Keratinocyte (primary cell): ENCODE measurements at regions not wholly inside any gene's neighbourhood (a gene's known extent, or its start where the extent isn't known, plus 50 kb on each side); places are given as distances from the start of the nearest gene placed in this dataset.

Experiments used
- DNase-seq: peaks from one replicate; pipeline ENCODE4 v3.0.0-alpha.2; 2011; ENCODE audit warnings: low read depth, missing footprints, low spot score
- FAIRE-seq: peaks from 2 replicates; lab custom pipeline; 2011; peaks lifted over from hg19 to GRCh38; lab: Jason Lieb, UNC
- H2AFZ ChIP-seq: 2 replicates; pipeline ENCODE4 v1.6.0; 2012; ENCODE audit warnings: low read length, control low read depth, inconsistent platforms; ENCODE audit not compliant: control insufficient read depth
- H3K27ac ChIP-seq: 2 replicates; pipeline ENCODE4 v1.5.1; 2011; ENCODE audit warnings: low read length; ENCODE audit not compliant: control insufficient read depth, insufficient read depth
- H3K27me3 ChIP-seq: 3 replicates; pipeline ENCODE4 v1.6.0; 2011; ENCODE audit warnings: low read length; ENCODE audit not compliant: control insufficient read depth, insufficient read depth; ENCODE audit errors: extremely low read depth
- H3K36me3 ChIP-seq, 2 experiments: 2 replicates in 1 of 2; 3 replicates in 1 of 2; pipeline ENCODE4 v1.5.1; 2011; ENCODE audit warnings: low read length in 2 of 2, mild to moderate bottlenecking in 1 of 2; ENCODE audit not compliant: control insufficient read depth in 2 of 2, insufficient read depth in 2 of 2; ENCODE audit errors: extremely low read depth in 1 of 2
- H3K4me1 ChIP-seq: 3 replicates; pipeline ENCODE4 v1.5.1; 2011; ENCODE audit warnings: low read length; ENCODE audit not compliant: control insufficient read depth, insufficient read depth; ENCODE audit errors: extremely low read depth
- H3K4me2 ChIP-seq: 3 replicates; pipeline ENCODE4 v1.6.0; 2011; ENCODE audit warnings: low read depth, low read length; ENCODE audit not compliant: control insufficient read depth, insufficient read depth; ENCODE audit errors: extremely low read depth
- H3K4me3 ChIP-seq, 3 experiments: fragments of 200-600 bp in 1 of 3; sonication (generic) in 1 of 3; 2 replicates in 2 of 3; 3 replicates in 1 of 3; pipeline ENCODE4 v1.5.1; 2011 to 2016; ENCODE audit warnings: low read length in 3 of 3, mild to moderate bottlenecking in 3 of 3, control low read depth in 2 of 3, inconsistent platforms in 1 of 3, low read depth in 1 of 3, mixed read lengths in 1 of 3, mixed run types in 1 of 3, moderate library complexity in 1 of 3; ENCODE audit not compliant: control insufficient read depth in 2 of 3, insufficient read depth in 2 of 3; ENCODE audit errors: extremely low read depth in 1 of 3
- H3K79me2 ChIP-seq: 2 replicates; pipeline ENCODE4 v1.6.0; 2012; ENCODE audit warnings: low read length; ENCODE audit not compliant: control insufficient read depth, insufficient read depth
- H3K9ac ChIP-seq: 3 replicates; pipeline ENCODE4 v1.6.0; 2011; ENCODE audit warnings: low read length; ENCODE audit not compliant: control insufficient read depth, insufficient read depth; ENCODE audit errors: extremely low read depth
- H3K9me1 ChIP-seq: 3 replicates; pipeline ENCODE4 v1.6.0; 2011; ENCODE audit warnings: low read length; ENCODE audit not compliant: control insufficient read depth, insufficient read depth; ENCODE audit errors: extremely low read depth
- H3K9me3 ChIP-seq: 2 replicates; pipeline ENCODE4 v1.5.1; 2012; ENCODE audit warnings: low read depth, low read length; ENCODE audit not compliant: control insufficient read depth
- H4K20me1 ChIP-seq: 3 replicates; pipeline ENCODE4 v1.6.0; 2011; ENCODE audit warnings: low read length; ENCODE audit not compliant: control insufficient read depth, insufficient read depth; ENCODE audit errors: extremely low read depth
- EZH2 ChIP-seq: IDR thresholded peaks from one replicate; pipeline ENCODE4 v1.6.1; 2012; ENCODE audit warnings: inconsistent platforms, mild to moderate bottlenecking, low read length, moderate library complexity
- dilution Hi-C: fragments of 300-500 bp; cut with MboI; formaldehyde crosslinking; loops from one replicate; pipeline ENCODE4 v1.7.0; 2020; ENCODE audit warnings: low sequenced_read_pairs; ENCODE audit not compliant: extremely low pct_ligation_motif_present
- TF ChIP-seq, protein P1 (sequence below), 3 experiments: IDR thresholded peaks in 1 of 3; conservative IDR thresholded peaks in 1 of 3; optimal IDR thresholded peaks in 1 of 3; 2 replicates in 2 of 3; 3 replicates in 1 of 3; pipeline versions ENCODE3 to v1.5.1; 2011; ENCODE audit warnings: low read length in 3 of 3, mild to moderate bottlenecking in 3 of 3, moderate library complexity in 2 of 3, control low read depth in 1 of 3, inconsistent platforms in 1 of 3; ENCODE audit not compliant: insufficient read depth in 2 of 3; ENCODE audit errors: extremely low read depth in 1 of 3

DNA sequence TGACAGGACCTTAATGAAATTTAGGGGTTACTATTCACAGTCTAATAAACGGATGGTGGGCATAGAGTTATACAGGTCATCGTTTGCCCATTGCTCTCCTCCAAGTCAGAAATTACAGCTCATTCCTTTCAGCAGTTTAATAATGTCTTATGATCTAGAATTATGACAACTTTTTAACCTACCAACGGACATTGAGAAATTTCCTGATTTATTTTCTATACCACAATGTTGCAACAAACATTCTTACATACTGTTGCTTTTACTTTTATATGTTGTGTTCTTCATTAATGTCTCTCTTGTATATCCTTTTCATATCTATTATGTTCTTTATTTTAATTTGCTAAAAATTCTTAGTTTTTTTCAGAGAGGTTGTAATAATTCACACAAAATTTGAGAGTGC lies 152.8 kb upstream of the PRLR start:
- no peaks in the 10 kb centered on the region for H3K9me1 ChIP-seq
- H3K36me3 ChIP-seq: no peaks in the 10 kb centered on the region
- FAIRE-seq (no peak), DNase-seq (no peak)
- H4K20me1 ChIP-seq: no peaks in the 10 kb centered on the region
- H3K4me2 ChIP-seq: no peak overlapping the region
- H3K79me2 ChIP-seq: no peaks in the 10 kb centered on the region
- H3K27ac ChIP-seq: no peak overlapping the region
- H3K9ac ChIP-seq: no peak overlapping the region
- no peaks in the 10 kb centered on the region for H3K4me1 ChIP-seq
- TF ChIP-seq, protein P1, sequence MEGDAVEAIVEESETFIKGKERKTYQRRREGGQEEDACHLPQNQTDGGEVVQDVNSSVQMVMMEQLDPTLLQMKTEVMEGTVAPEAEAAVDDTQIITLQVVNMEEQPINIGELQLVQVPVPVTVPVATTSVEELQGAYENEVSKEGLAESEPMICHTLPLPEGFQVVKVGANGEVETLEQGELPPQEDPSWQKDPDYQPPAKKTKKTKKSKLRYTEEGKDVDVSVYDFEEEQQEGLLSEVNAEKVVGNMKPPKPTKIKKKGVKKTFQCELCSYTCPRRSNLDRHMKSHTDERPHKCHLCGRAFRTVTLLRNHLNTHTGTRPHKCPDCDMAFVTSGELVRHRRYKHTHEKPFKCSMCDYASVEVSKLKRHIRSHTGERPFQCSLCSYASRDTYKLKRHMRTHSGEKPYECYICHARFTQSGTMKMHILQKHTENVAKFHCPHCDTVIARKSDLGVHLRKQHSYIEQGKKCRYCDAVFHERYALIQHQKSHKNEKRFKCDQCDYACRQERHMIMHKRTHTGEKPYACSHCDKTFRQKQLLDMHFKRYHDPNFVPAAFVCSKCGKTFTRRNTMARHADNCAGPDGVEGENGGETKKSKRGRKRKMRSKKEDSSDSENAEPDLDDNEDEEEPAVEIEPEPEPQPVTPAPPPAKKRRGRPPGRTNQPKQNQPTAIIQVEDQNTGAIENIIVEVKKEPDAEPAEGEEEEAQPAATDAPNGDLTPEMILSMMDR (optimal IDR thresholded peaks at IDR 0.05 in 1 of 3, IDR thresholded peaks at IDR 0.05 in 1 of 3, conservative IDR thresholded peaks at IDR 0.05 in 1 of 3; ENCODE audit: extremely low read depth in 1 of 3, insufficient read depth in 2 of 3, low read length in 3 of 3): no peak
- no peak for TF ChIP-seq EZH2
- no peak overlapping the region for H2AFZ ChIP-seq
- H3K9me3 ChIP-seq: no peaks in the 10 kb centered on the region
- H3K4me3 ChIP-seq: no peak overlapping the region
- H3K27me3 ChIP-seq: no peaks in the 10 kb centered on the region
- dilution Hi-C loops: no loop called here

DNA sequence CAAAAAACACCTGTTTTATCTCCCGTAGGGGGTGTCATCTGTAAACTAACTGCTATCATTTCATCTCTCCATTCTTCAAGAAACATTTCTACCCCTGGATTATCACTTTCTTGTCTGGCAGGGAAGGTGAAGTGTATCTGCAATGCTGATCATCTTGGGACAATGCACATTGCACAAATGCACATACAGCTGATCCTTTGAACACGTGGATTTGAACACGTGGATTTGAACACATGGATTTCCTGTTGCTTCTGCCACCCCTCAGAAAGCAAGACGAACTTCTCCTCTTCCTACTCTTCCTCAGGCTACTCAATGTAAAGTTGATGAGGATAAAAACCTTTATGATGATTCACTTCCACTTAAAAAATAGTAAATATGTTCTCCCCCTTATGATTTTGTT lies 147.4 kb upstream of the PRLR start:
- H3K4me2 ChIP-seq: no peak overlapping the region
- no peaks in the 10 kb centered on the region for H4K20me1 ChIP-seq
- H3K27me3 ChIP-seq: no peaks in the 10 kb centered on the region
- dilution Hi-C loops: no loop called here
- DNase-seq (no peak), FAIRE-seq (no peak)
- no peaks in the 10 kb centered on the region for H3K4me1 ChIP-seq
- no peaks in the 10 kb centered on the region for H3K9me1 ChIP-seq
- no peaks in the 10 kb centered on the region for H3K79me2 ChIP-seq
- H3K9ac ChIP-seq: no peak overlapping the region
- no peaks in the 10 kb centered on the region for H3K9me3 ChIP-seq
- no peak for TF ChIP-seq EZH2
- TF ChIP-seq, protein P1 (optimal IDR thresholded peaks at IDR 0.05 in 1 of 3, IDR thresholded peaks at IDR 0.05 in 1 of 3, conservative IDR thresholded peaks at IDR 0.05 in 1 of 3; ENCODE audit: extremely low read depth in 1 of 3, insufficient read depth in 2 of 3, low read length in 3 of 3): no peak
- no peak overlapping the region for H3K4me3 ChIP-seq
- H2AFZ ChIP-seq: no peak overlapping the region
- H3K36me3 ChIP-seq: no peaks in the 10 kb centered on the region
- no peak overlapping the region for H3K27ac ChIP-seq
